Fibroblast of lung (primary cell): ENCODE measurements at regions not wholly inside any gene's neighbourhood (a gene's known extent, or its start where the extent isn't known, plus 50 kb on each side); places are given as distances from the start of the nearest gene placed in this dataset.

Experiments used
- DNase-seq, 2 donors: peaks; one replicate each; pipeline versions ENCODE4 v3.0.0 to v3.0.0-alpha.2; 2010; ENCODE audit warnings: low read depth in 2 of 2
- H2AFZ ChIP-seq: 2 replicates; pipeline ENCODE4 v1.5.1; 2012; ENCODE audit warnings: low read length, control low read depth, inconsistent platforms
- H3K27ac ChIP-seq: 2 replicates; pipeline ENCODE4 v1.5.1; 2011; ENCODE audit warnings: low read length, control low read depth; ENCODE audit not compliant: insufficient read depth
- H3K27me3 ChIP-seq: 2 replicates; pipeline ENCODE4 v1.5.1; 2011; ENCODE audit warnings: mild to moderate bottlenecking, low read length; ENCODE audit not compliant: control insufficient read depth, insufficient read depth
- H3K36me3 ChIP-seq: 2 replicates; pipeline ENCODE4 v1.5.1; 2011; ENCODE audit warnings: low read length; ENCODE audit not compliant: control insufficient read depth, insufficient read depth
- H3K4me1 ChIP-seq: 2 replicates; pipeline ENCODE4 v1.5.1; 2011; ENCODE audit warnings: low read length; ENCODE audit not compliant: control insufficient read depth, insufficient read depth; ENCODE audit errors: extremely low read depth
- H3K4me2 ChIP-seq: 2 replicates; pipeline ENCODE4 v1.5.1; 2011; ENCODE audit warnings: low read length, control low read depth; ENCODE audit not compliant: insufficient read depth; ENCODE audit errors: extremely low read depth
- H3K4me3 ChIP-seq, 4 experiments: fragments of 200-600 bp in 1 of 4; sonication (generic) in 1 of 4; replicated peaks in 1 of 4; 2 replicates each; pipeline ENCODE4 v1.5.1; 2011 to 2016; ENCODE audit warnings: low read length in 4 of 4, low read depth in 3 of 4, mild to moderate bottlenecking in 3 of 4, control low read depth in 2 of 4, inconsistent platforms in 1 of 4, mixed read lengths in 1 of 4; ENCODE audit not compliant: insufficient read depth in 1 of 4; ENCODE audit errors: control extremely low read depth in 1 of 4
- H3K79me2 ChIP-seq: 2 replicates; pipeline ENCODE4 v1.5.1; 2012; ENCODE audit warnings: mild to moderate bottlenecking, low read length, inconsistent platforms; ENCODE audit not compliant: control insufficient read depth, insufficient read depth
- H3K9ac ChIP-seq: 2 replicates; pipeline ENCODE4 v1.5.1; 2011; ENCODE audit warnings: mild to moderate bottlenecking, low read length, control low read depth; ENCODE audit not compliant: insufficient read depth
- H3K9me3 ChIP-seq: 2 replicates; pipeline ENCODE4 v1.5.1; 2012; ENCODE audit warnings: low read depth, low read length; ENCODE audit not compliant: control insufficient read depth, insufficient read depth
- H4K20me1 ChIP-seq: 2 replicates; pipeline ENCODE4 v1.5.1; 2011; ENCODE audit warnings: low read length; ENCODE audit not compliant: control insufficient read depth, insufficient read depth; ENCODE audit errors: extremely low read depth
- CTCF ChIP-seq, 2 donors: IDR thresholded peaks in 1 of 2; conservative IDR thresholded peaks in 1 of 2; 1 replicate in 1 of 2; 2 replicates in 1 of 2; pipeline ENCODE4 v1.5.1; 2011 to 2012; ENCODE audit warnings: low read length in 2 of 2, control low read depth in 1 of 2, inconsistent platforms in 1 of 2, low read depth in 1 of 2, mild to moderate bottlenecking in 1 of 2
- EZH2 ChIP-seq: IDR thresholded peaks from 2 replicates; pipeline ENCODE4 v1.5.1; 2012; ENCODE audit warnings: low read length, control low read depth, mild to moderate bottlenecking; ENCODE audit errors: missing control alignments

- Histone ChIP-seq H3K4me1 (no peaks in the 10 kb centered on the region), H3K27ac (no peak overlapping the region), H4K20me1 (no peaks in the 10 kb centered on the region), H3K4me2 (no peak overlapping the region), H3K9me3 (no peaks in the 10 kb centered on the region), H3K36me3 (no peaks in the 10 kb centered on the region), H2AFZ (no peak overlapping the region), H3K4me3 (no peak overlapping the region), H3K9ac (no peak overlapping the region), H3K27me3 (no peaks in the 10 kb centered on the region), H3K79me2 (no peaks in the 10 kb centered on the region)
- no peak for DNase-seq
- TF ChIP-seq EZH2 (no peak), CTCF (conservative IDR thresholded peaks at IDR 0.05 in 1 of 2, IDR thresholded peaks at IDR 0.05 in 1 of 2; ENCODE audit: low read depth in 1 of 2, low read length in 2 of 2) (no peak)
Measured at GRCh38 chr4:95959182-95959581, 119.3 kb downstream of the PDHA2 start.

DNA sequence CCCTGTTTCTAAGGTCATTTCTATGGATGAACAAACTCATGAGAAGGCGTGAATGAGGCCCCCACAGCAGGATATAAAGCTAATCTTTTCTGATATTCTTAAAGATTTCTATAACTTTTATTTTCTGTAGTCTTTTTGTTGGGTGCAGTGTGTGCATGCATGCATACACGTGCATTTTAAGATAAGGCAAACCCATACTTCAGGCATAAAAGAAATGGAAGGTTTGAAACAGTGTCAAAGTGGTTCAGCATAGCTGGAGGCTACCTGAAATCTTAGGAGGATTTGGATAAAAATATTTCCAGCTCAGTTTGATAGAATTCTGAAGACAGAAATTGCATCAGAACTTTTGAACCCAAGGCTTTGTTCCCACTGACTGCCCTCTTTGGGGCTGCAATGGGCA lies 119.7 kb downstream of the PDHA2 start:
- no peak overlapping the region for H3K4me2 ChIP-seq
- TF ChIP-seq CTCF (conservative IDR thresholded peaks at IDR 0.05 in 1 of 2, IDR thresholded peaks at IDR 0.05 in 1 of 2; ENCODE audit: low read depth in 1 of 2, low read length in 2 of 2) (no peak), EZH2 (no peak)
- no peak for DNase-seq
- H2AFZ ChIP-seq, result no peak overlapping the region
- H3K9me3 ChIP-seq, result no peaks in the 10 kb centered on the region
- no peak overlapping the region for H3K9ac ChIP-seq
- H3K4me3 ChIP-seq, result no peak overlapping the region
- H3K27me3 ChIP-seq, result no peaks in the 10 kb centered on the region
- H3K79me2 ChIP-seq, result no peaks in the 10 kb centered on the region
- H4K20me1 ChIP-seq, result no peaks in the 10 kb centered on the region
- H3K4me1 ChIP-seq, result no peaks in the 10 kb centered on the region
- H3K27ac ChIP-seq, result no peak overlapping the region
- no peaks in the 10 kb centered on the region for H3K36me3 ChIP-seq

GRCh38 chr4:95963456-95963855 lies 123.6 kb downstream of the PDHA2 start:
- H2AFZ ChIP-seq, result no peak overlapping the region
- TF ChIP-seq EZH2, result no peak
- TF ChIP-seq CTCF (conservative IDR thresholded peaks at IDR 0.05 in 1 of 2, IDR thresholded peaks at IDR 0.05 in 1 of 2; ENCODE audit: low read depth in 1 of 2, low read length in 2 of 2), result no peak
- H3K4me1 ChIP-seq, result no peaks in the 10 kb centered on the region
- no peak overlapping the region for H3K9ac ChIP-seq
- H3K27me3 ChIP-seq, result no peaks in the 10 kb centered on the region
- no peaks in the 10 kb centered on the region for H4K20me1 ChIP-seq
- H3K79me2 ChIP-seq, result no peaks in the 10 kb centered on the region
- no peaks in the 10 kb centered on the region for H3K9me3 ChIP-seq
- H3K36me3 ChIP-seq, result no peaks in the 10 kb centered on the region
- no peak for DNase-seq
- H3K27ac ChIP-seq, result no peak overlapping the region
- no peak overlapping the region for H3K4me3 ChIP-seq
- no peak overlapping the region for H3K4me2 ChIP-seq
